NCI-H1436 (cell line): ENCODE measurements at regions not wholly inside any gene's neighbourhood (a gene's known extent, or its start where the extent isn't known, plus 50 kb on each side); places are given as distances from the start of the nearest gene placed in this dataset.
A peak's percentile ranks its signal among the peaks of the same experiment; 100 is the strongest.
"Not testable (repeated sequence)": the region's sequence is repeated elsewhere in the genome, so short reads cannot be mapped to it uniquely, and the experiment has no call there.

Experiments used
- DNase-seq: peaks from one replicate; lab custom pipeline; 2025; lab: John Stamatoyannopoulos, UW

DNA sequence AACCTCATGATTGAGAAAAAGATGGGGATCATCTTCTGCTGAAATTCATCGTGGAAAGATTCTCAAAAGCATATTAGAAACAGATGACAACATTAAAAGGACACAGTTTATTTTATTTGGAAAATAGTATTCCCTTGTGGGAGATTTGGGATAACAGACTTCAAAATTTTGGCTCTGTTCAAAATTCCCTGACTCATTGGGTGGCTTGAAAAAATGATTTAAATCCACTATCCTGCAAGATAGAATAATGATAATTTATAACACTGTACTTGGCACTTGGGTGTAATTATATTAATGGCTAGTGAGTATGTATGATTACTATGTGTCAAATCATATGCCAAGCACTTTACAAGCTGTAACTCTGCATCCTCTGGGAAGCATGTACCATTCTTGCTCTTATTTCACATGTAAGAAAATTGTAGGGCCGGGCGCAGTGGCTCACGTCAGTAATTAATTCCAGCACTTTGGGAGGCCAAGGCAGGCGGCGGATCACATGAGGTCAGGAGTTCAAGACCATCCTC is 128.8 kb downstream of the LMNTD1 start:
- DNase-seq = no peak

- no peak for DNase-seq
Measured at GRCh38 chr12:25423355-25424050, 129.6 kb downstream of the LMNTD1 start.

GRCh38 chr12:25422241-25422640 is 130.8 kb downstream of the LMNTD1 start:
- DNase-seq = no peak

- no peak for DNase-seq
Measured at GRCh38 chr12:25421651-25422167, 131.4 kb downstream of the LMNTD1 start.

- DNase-seq = no peak
Measured at GRCh38 chr12:25420116-25420515, 133.0 kb downstream of the LMNTD1 start.

DNA sequence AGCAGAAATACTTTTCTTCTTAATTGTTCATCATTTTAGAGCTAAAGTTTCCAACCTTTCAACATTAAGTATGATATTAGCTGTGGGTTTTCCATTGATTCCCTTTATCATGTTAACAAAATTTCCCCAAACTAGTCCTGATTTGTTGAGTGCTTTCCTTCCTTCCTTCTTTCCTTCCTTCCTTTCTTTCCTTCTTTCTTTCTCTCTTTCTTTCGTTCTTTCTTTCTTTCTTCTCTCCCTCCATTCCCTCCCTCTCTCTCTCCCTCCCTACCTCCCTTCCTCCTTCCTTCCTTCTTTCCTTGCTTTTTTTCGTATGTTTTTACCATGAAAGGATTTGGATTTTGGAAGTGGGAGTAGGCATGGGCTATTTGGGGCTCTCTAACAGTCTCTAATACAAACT is 133.5 kb downstream of the LMNTD1 start:
- DNase-seq = no peak

GRCh38 chr12:25417071-25417470 is 136.0 kb downstream of the LMNTD1 start:
- DNase-seq = no peak

- no peak for DNase-seq
Measured at GRCh38 chr12:25416516-25416915, 136.6 kb downstream of the LMNTD1 start.

DNA sequence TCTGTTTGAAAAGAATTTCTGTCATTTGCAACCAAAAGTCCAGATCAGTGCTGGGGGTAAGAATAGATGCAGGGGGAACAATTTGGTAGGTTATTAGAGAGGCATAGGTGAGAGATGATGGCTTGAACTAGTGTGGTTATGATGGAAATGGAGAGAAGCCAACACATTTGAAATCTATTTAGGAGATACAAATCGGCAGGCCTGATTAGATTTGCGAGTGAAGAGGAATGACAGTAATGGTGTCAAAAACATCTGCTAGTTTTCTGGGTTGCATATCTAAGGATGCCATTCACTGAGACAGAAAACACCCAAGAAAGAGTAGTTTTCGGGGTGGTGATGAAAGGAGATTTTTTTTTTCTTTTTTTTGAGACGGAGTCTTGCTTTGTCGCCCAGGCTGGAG is 138.1 kb downstream of the LMNTD1 start:
- no peak for DNase-seq

GRCh38 chr12:25412735-25413134 is 140.3 kb downstream of the LMNTD1 start:
- no peak for DNase-seq

DNA sequence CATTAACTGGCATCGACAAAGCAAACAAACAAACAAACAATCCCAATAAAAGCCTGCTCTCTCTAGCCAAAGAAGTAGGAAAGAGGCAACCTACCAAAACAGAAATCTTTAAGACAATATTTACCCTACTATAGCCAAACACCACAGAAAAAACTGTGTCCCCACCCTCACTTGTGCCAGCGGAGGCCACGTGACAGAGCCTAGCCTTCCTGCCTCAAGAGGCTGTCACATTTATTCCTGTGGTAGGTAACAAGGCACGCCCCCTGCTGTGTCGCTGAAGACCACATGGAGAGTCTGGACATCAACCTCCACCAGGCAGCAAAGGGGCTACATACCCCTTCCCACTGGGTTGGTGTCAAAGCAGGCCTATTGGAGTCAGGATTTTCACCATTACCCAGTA is 148.1 kb downstream of the LMNTD1 start:
- DNase-seq = no peak

GRCh38 chr12:25401547-25402345 is 151.0 kb upstream of the KRAS start:
- no peak for DNase-seq

DNA sequence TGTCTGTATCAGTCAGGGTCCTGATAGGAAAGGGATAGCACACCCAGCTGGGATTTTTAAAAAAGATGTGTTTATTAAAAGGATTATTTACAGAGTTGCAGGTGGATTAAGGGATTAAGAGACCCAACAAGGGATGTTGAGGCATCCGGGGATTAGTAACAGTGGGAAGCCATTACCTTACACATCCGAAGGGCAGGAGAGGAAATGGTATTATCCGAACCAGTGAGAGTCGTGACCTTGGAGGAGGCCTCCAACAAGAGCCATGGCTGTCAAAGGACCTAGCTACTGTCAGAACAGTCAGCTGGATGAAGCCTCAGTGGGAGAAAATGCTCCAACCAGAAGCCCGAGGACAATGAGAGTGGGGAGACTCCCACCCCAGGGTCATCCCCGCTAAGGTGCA is 146.3 kb upstream of the KRAS start:
- no peak for DNase-seq

- no peak for DNase-seq
Measured at GRCh38 chr12:25395227-25395626, 144.5 kb upstream of the KRAS start.

DNA sequence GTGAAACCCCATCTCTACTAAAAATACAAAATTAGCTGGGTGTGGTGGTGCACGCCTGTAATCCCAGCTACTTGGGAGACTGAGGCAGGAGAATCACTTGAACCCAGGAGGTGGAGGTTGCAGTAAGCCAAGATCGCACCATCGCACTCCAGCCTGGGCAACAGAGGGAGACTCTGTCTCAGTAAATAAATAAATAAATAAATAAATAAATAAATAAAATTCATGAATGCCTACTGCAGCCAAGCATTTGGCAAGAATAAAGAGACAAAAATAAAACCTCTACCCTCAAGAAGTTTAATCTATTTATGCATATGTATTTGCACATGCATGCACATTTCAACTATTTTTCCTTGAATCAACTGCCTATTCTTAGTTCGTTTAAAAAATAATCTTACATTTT is 144.0 kb upstream of the KRAS start:
- not testable (repeated sequence) for DNase-seq

- no peak for DNase-seq
Measured at GRCh38 chr12:25394025-25394424, 143.3 kb upstream of the KRAS start.

DNA sequence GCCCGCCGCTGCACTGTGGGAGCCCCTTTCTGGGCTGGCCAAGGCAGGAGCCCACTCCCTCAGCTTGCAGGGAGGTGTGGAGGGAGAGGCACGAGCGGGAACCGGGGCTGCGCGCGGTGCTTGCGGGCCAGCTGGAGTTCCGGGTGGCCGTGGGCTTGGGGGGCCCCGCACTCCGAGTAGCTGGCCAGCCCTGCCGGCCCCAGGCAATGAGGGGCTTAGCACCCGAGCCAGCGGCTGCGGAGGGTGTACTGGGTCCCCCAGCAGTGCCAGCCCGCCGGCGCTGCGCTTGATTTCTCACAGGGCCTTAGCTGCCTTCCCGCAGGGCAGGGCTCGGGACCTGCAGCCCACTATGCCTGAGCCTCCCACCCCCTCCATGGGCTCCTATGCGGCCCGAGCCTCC is 140.6 kb upstream of the KRAS start:
- DNase-seq = not testable (repeated sequence)

- DNase-seq = no peak
Measured at GRCh38 chr12:25388183-25388582, 137.5 kb upstream of the KRAS start.

- no peak for DNase-seq
Measured at GRCh38 chr12:25387732-25388050, 137.0 kb upstream of the KRAS start.

- peak; percentile 73 for DNase-seq
Measured at GRCh38 chr12:25386831-25387731, 136.4 kb upstream of the KRAS start.

DNA sequence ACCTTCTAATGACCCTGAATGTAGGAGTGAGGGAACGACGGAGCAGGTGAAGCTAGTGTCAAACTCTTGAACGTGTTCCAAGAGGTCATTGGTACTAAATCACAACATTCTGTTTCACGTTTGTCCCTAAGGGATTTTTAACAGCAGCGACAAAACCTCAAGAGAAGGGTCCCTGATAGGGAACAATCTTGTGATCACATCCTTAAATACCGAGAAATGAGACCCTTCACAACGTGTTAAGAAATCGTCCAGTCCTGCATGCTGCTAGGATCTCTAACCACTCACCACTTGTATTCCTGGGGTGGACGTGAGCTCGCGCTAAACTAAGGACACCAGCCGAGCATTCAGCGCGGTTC is 134.1 kb upstream of the KRAS start:
- DNase-seq = no peak
